ENCODE measurements at regions not wholly inside any gene's neighbourhood (a gene's known extent, or its start where the extent isn't known, plus 50 kb on each side); places are given as distances from the start of the nearest gene placed in this dataset.

DNA sequence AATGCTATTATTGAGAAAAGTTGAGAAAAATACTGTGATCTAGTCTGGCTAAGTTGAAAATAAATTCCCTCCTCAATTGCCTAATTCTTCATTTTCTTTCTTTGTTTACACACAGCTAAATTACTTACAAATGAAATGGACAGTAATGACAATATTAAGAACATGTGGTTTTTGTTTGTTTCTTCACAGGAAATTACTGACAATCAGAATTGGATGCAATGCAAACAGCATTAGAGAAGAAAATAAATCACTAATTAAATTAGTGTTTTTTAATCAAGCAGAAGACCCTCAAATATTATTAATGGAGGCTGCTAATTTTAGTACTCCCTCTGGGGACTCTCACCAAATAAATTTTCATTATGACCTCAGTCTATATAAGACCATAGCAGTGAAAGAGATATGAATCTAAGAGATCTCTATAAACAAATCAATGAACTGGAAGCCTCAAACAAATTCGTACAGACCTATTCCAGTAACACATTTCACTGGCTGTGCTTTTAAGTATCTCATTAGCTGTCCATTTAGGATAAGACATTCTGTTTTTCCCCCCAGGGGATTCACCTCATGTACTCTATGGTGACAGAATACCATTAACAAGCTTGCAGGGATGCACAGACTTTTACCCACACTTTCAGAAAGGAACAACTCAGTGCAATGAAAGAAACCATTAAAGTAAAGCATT, 202.0 kb upstream of the DGKB start:
- H3K27me3 ChIP-seq (ENCODE audit: low read length), result no peaks in the 10 kb centered on the region
- H3K27ac ChIP-seq (ENCODE audit: low read length), result no peak overlapping the region
- ChIA-PET CTCF (no interaction called here), POLR2A (ENCODE audit: unreplicated experiment) (no interaction called here)
- H2AFZ ChIP-seq (ENCODE audit: low read length), result no peak overlapping the region
- TF ChIP-seq, protein P1, sequence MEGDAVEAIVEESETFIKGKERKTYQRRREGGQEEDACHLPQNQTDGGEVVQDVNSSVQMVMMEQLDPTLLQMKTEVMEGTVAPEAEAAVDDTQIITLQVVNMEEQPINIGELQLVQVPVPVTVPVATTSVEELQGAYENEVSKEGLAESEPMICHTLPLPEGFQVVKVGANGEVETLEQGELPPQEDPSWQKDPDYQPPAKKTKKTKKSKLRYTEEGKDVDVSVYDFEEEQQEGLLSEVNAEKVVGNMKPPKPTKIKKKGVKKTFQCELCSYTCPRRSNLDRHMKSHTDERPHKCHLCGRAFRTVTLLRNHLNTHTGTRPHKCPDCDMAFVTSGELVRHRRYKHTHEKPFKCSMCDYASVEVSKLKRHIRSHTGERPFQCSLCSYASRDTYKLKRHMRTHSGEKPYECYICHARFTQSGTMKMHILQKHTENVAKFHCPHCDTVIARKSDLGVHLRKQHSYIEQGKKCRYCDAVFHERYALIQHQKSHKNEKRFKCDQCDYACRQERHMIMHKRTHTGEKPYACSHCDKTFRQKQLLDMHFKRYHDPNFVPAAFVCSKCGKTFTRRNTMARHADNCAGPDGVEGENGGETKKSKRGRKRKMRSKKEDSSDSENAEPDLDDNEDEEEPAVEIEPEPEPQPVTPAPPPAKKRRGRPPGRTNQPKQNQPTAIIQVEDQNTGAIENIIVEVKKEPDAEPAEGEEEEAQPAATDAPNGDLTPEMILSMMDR (conservative IDR thresholded peaks at IDR 0.05; ENCODE audit: low read depth, low read length), result no peak
- no peak for TF ChIP-seq EZH2phosphoT487 (IDR thresholded peaks at IDR 0.05; ENCODE audit: borderline replicate concordance, low read length)
- TF ChIP-seq EZH2 (IDR thresholded peaks at IDR 0.05; ENCODE audit: low read length, unreplicated experiment), result no peak
- no peaks in the 10 kb centered on the region for H3K9me2 ChIP-seq (replicated peaks; ENCODE audit: low read length)
- no peaks in the 10 kb centered on the region for H3K4me1 ChIP-seq (ENCODE audit: insufficient read depth, low read length)
- no peak overlapping the region for H3K4me3 ChIP-seq (ENCODE audit: low read length)
- no TSS peak for BruUV-seq (replicated peaks)
- no peaks in the 10 kb centered on the region for H3K9me3 ChIP-seq (ENCODE audit: low read length)
- no peaks in the 10 kb centered on the region for H4K20me1 ChIP-seq (ENCODE audit: low read length)
- no peak for ATAC-seq
- no peak for DNase-seq
- no peaks in the 10 kb centered on the region for H3K79me2 ChIP-seq (ENCODE audit: low read length)
- H3F3A ChIP-seq (ENCODE audit: low read length, unreplicated experiment), result no peaks in the 10 kb centered on the region
- intact Hi-C loops (cut with micrococcal nuclease), result no loop called here
- no peaks in the 10 kb centered on the region for H3K36me3 ChIP-seq (ENCODE audit: low read depth, low read length)
- no peak overlapping the region for H3K9ac ChIP-seq (ENCODE audit: low read length)
- no peak overlapping the region for H3K4me2 ChIP-seq (ENCODE audit: low read length)

- Histone ChIP-seq H3K4me3 (ENCODE audit: low read length) (no peak overlapping the region), H2AFZ (ENCODE audit: low read length) (no peak overlapping the region), H3K4me2 (ENCODE audit: low read length) (no peak overlapping the region), H3K27ac (ENCODE audit: low read length) (no peak overlapping the region), H3K36me3 (ENCODE audit: low read depth, low read length) (no peaks in the 10 kb centered on the region), H3K9ac (ENCODE audit: low read length) (no peak overlapping the region), H3K9me3 (ENCODE audit: low read length) (no peaks in the 10 kb centered on the region), H3K4me1 (ENCODE audit: insufficient read depth, low read length) (no peaks in the 10 kb centered on the region), H3K9me2 (replicated peaks; ENCODE audit: low read length) (no peaks in the 10 kb centered on the region), H4K20me1 (ENCODE audit: low read length) (no peaks in the 10 kb centered on the region), H3F3A (ENCODE audit: low read length, unreplicated experiment) (no peaks in the 10 kb centered on the region), H3K79me2 (ENCODE audit: low read length) (no peaks in the 10 kb centered on the region), H3K27me3 (ENCODE audit: low read length) (no peaks in the 10 kb centered on the region)
- intact Hi-C loops (cut with micrococcal nuclease), result no loop called here
- ATAC-seq (no peak), DNase-seq (no peak)
- ChIA-PET CTCF (no interaction called here), POLR2A (ENCODE audit: unreplicated experiment) (no interaction called here)
- TF ChIP-seq, protein P1 (conservative IDR thresholded peaks at IDR 0.05; ENCODE audit: low read depth, low read length), result no peak
- TF ChIP-seq EZH2 (IDR thresholded peaks at IDR 0.05; ENCODE audit: low read length, unreplicated experiment) (no peak), EZH2phosphoT487 (IDR thresholded peaks at IDR 0.05; ENCODE audit: borderline replicate concordance, low read length) (no peak)
- no TSS peak for BruUV-seq (replicated peaks)
Measured at GRCh38 chr7:15099074-15099473, 196.5 kb upstream of the DGKB start.

- no peak for ATAC-seq
Measured at GRCh38 chr7:15096853-15097252, 194.3 kb upstream of the DGKB start.

More at GRCh38 chr7:15096853-15097252, 194.3 kb upstream of the DGKB start:
- Histone ChIP-seq H3K4me2 (ENCODE audit: low read length) (no peak overlapping the region), H3K9me3 (ENCODE audit: low read length) (no peaks in the 10 kb centered on the region), H3K9ac (ENCODE audit: low read length) (no peak overlapping the region), H3K4me1 (ENCODE audit: insufficient read depth, low read length) (no peaks in the 10 kb centered on the region), H3K36me3 (ENCODE audit: low read depth, low read length) (no peaks in the 10 kb centered on the region), H3K4me3 (ENCODE audit: low read length) (no peak overlapping the region), H2AFZ (ENCODE audit: low read length) (no peak overlapping the region), H3F3A (ENCODE audit: low read length, unreplicated experiment) (no peaks in the 10 kb centered on the region), H4K20me1 (ENCODE audit: low read length) (no peaks in the 10 kb centered on the region), H3K27me3 (ENCODE audit: low read length) (no peaks in the 10 kb centered on the region), H3K9me2 (replicated peaks; ENCODE audit: low read length) (no peaks in the 10 kb centered on the region), H3K79me2 (ENCODE audit: low read length) (no peaks in the 10 kb centered on the region), H3K27ac (ENCODE audit: low read length) (no peak overlapping the region)
- ChIA-PET POLR2A (ENCODE audit: unreplicated experiment) (no interaction called here), CTCF (no interaction called here)
- no peak for DNase-seq
- TF ChIP-seq EZH2 (IDR thresholded peaks at IDR 0.05; ENCODE audit: low read length, unreplicated experiment), result no peak
- TF ChIP-seq EZH2phosphoT487 (IDR thresholded peaks at IDR 0.05; ENCODE audit: borderline replicate concordance, low read length), result no peak
- intact Hi-C loops (cut with micrococcal nuclease), result no loop called here
- BruUV-seq (replicated peaks), result no TSS peak
